K562 (cell line): ENCODE measurements at regions not wholly inside any gene's neighbourhood (a gene's known extent, or its start where the extent isn't known, plus 50 kb on each side); places are given as distances from the start of the nearest gene placed in this dataset.

ENCODE experiments used
- ATAC-seq: fragments of 200-7000 bp; cut with Tn5 transposase; 3 replicates; pipeline ENCODE4 v1.9.1; 2020; ENCODE audit warnings: moderate library complexity
- BruUV-seq: library from RNA; stranded (reverse); fragments of 400-500 nt; replicated peaks from 2 replicates; lab custom pipeline; 2021; lab: Mats Ljungman, UMichigan
- CTCF ChIA-PET: fragments of 300-600 bp; formaldehyde crosslinking; extraction: SDS; loops from one replicate; lab custom pipeline; 2021; ENCODE audit warnings: low intra/inter-chr PET ratio; lab: Yijun Ruan, JAX
- POLR2A ChIA-PET: fragments of 300-600, 350-650 bp; sonication (Branson Sonifier 250); formaldehyde crosslinking; extraction: SDS; loops from one replicate; lab custom pipeline; 2021; ENCODE audit warnings: antibody characterized with exemption, inconsistent platforms; lab: Yijun Ruan, JAX
- DNase-seq, 4 experiments: peaks; one replicate each; pipeline versions ENCODE4 v3.0.0 to v3.0.0-alpha.2; 2011 to 2018; ENCODE audit warnings: low spot score in 3 of 4, mixed read lengths in 3 of 4; ENCODE audit errors: extremely low read depth in 1 of 4
- FAIRE-seq: peaks from 2 replicates; lab custom pipeline; 2011; peaks lifted over from hg19 to GRCh38; lab: Jason Lieb, UNC
- H2AFZ ChIP-seq: 2 replicates; pipeline ENCODE4 v1.6.0; 2011; ENCODE audit warnings: low read depth, low read length, control low read depth, inconsistent platforms
- H3K27ac ChIP-seq: fragments of 200-600 bp; 3 replicates; pipeline ENCODE4 v1.8.0; 2011; ENCODE audit warnings: low read depth, mild to moderate bottlenecking, control low read depth, inconsistent platforms, low read length, moderate library complexity, mixed read lengths; ENCODE audit errors: extremely low read depth
- H3K27me3 ChIP-seq, 2 experiments: fragments of 300-600 bp in 1 of 2; 2 replicates in 1 of 2; 3 replicates in 1 of 2; pipeline versions ENCODE4 v1.6.0 to v1.8.0; 2011; ENCODE audit warnings: inconsistent platforms in 2 of 2, low read length in 2 of 2, mild to moderate bottlenecking in 1 of 2, mixed read lengths in 1 of 2, moderate library complexity in 1 of 2; ENCODE audit not compliant: control insufficient read depth in 2 of 2, insufficient read depth in 2 of 2
- H3K36me3 ChIP-seq: fragments of 300-600 bp; 3 replicates; pipeline ENCODE4 v1.8.0; 2011; ENCODE audit warnings: mild to moderate bottlenecking, low read length, inconsistent platforms; ENCODE audit not compliant: control insufficient read depth, insufficient read depth
- H3K4me1 ChIP-seq, 2 experiments: fragments of 200-600 bp in 1 of 2; replicated peaks in 1 of 2; 2 replicates in 1 of 2; 3 replicates in 1 of 2; pipeline versions ENCODE4 v1.5.1 to v1.8.0; 2011; ENCODE audit warnings: inconsistent platforms in 2 of 2, low read length in 2 of 2, mild to moderate bottlenecking in 1 of 2, mixed read lengths in 1 of 2, moderate library complexity in 1 of 2; ENCODE audit not compliant: control insufficient read depth in 2 of 2, insufficient read depth in 2 of 2
- H3K4me2 ChIP-seq: 2 replicates; pipeline ENCODE4 v1.6.1; 2011; ENCODE audit warnings: low read length, control low read depth, inconsistent platforms, mixed read lengths; ENCODE audit not compliant: insufficient read depth
- H3K4me3 ChIP-seq: fragments of 200-600 bp; sonication (generic), shearing (Covaris generic); 2 replicates; pipeline ENCODE4 v1.5.1; 2016; ENCODE audit warnings: control low read depth, inconsistent platforms
- H3K79me2 ChIP-seq: fragments of 200-600 bp; 3 replicates; pipeline ENCODE4 v1.8.0; 2011; ENCODE audit warnings: low read length, inconsistent platforms; ENCODE audit not compliant: control insufficient read depth, insufficient read depth
- H3K9ac ChIP-seq, 2 experiments: 2 replicates each; pipeline versions ENCODE4 v1.6.0 to v1.6.1; 2011; ENCODE audit warnings: low read depth in 2 of 2, low read length in 2 of 2, control low read depth in 1 of 2, inconsistent platforms in 1 of 2, mild to moderate bottlenecking in 1 of 2, mixed read lengths in 1 of 2; ENCODE audit not compliant: insufficient read depth in 1 of 2
- H3K9me1 ChIP-seq: one replicate; pipeline ENCODE4 v1.6.0; 2011; ENCODE audit warnings: inconsistent platforms, mild to moderate bottlenecking, low read length, moderate library complexity; ENCODE audit not compliant: control insufficient read depth, insufficient read depth
- H3K9me3 ChIP-seq: replicated peaks from 2 replicates; pipeline ENCODE4 v1.5.1; 2011; ENCODE audit warnings: low read depth, low read length, inconsistent platforms; ENCODE audit not compliant: control insufficient read depth, insufficient read depth
- H4K20me1 ChIP-seq: replicated peaks from 2 replicates; pipeline ENCODE4 v1.6.1; 2011; ENCODE audit warnings: low read length, inconsistent platforms, mixed read lengths; ENCODE audit not compliant: control insufficient read depth, insufficient read depth
- CHD1 ChIP-seq: fragments of 200-600 bp; sonication (generic); IDR thresholded peaks from one replicate; pipeline ENCODE4 v1.6.1; 2012; ENCODE audit warnings: mild to moderate bottlenecking, moderate library complexity, low read length, inconsistent platforms
- ESRRB ChIP-seq: fragments of 250-450 bp; sonication (Bioruptor Pico); IDR thresholded peaks from 2 replicates; pipeline ENCODE4 v1.5.0; 2020; ENCODE audit warnings: mild to moderate bottlenecking, moderate library complexity, borderline replicate concordance
- MYC ChIP-seq, 2 experiments: fragments of 250-450 bp in 1 of 2; sonication (Bioruptor Pico) in 1 of 2; IDR thresholded peaks; 2 replicates each; pipeline versions ENCODE4 v1.5.1 to v1.6.1; 2012 to 2021; ENCODE audit warnings: low read depth in 2 of 2, borderline replicate concordance in 1 of 2, improper control_type of control experiment in 1 of 2, low read length in 1 of 2, mild to moderate bottlenecking in 1 of 2, moderate library complexity in 1 of 2
- SRSF1 ChIP-seq: fragments of 200-400 bp; formaldehyde crosslinking; IDR thresholded peaks from 2 replicates; pipeline ENCODE4 v1.6.1; 2017; ENCODE audit warnings: mild to moderate bottlenecking, low read depth, low read length, moderate library complexity
- ZNF165 ChIP-seq: fragments of 250-450 bp; sonication (Bioruptor Pico); IDR thresholded peaks from 2 replicates; pipeline ENCODE4 v1.4.0; 2020; ENCODE audit warnings: borderline replicate concordance
- WGBS: fragments of 100-300 bp; shearing (Covaris generic); methylation state at CpG from one replicate; pipeline ENCODE4 v1.1.6; 2016; ENCODE audit warnings: low coverage, mixed read lengths; ENCODE audit not compliant: insufficient coverage; ENCODE audit errors: missing lambda C conversion rate; 5-methylcytosine and 5-hydroxymethylcytosine counted together
- in situ Hi-C: fragments of 300-500 bp; cut with MboI; formaldehyde crosslinking; loops from 4 replicates; pipeline ENCODE4 v1.15.0; 2018; ENCODE audit warnings: inconsistent platforms, mixed read lengths
- intact Hi-C: fragments of 100-400 bp; cut with micrococcal nuclease; formaldehyde crosslinking; loops from 2 replicates; pipeline ENCODE4 v1.14.2; 2022
- TF ChIP-seq, protein P1 (sequence below): sonication (generic); formaldehyde crosslinking; IDR thresholded peaks from 2 replicates; pipeline ENCODE4 v1.8.0; 2022; ENCODE audit warnings: missing genetic modification reagents, mild to moderate bottlenecking, borderline replicate concordance
- TF ChIP-seq, protein P2 (sequence below): fragments of 250-450 bp; sonication (Bioruptor Pico); IDR thresholded peaks from 2 replicates; pipeline ENCODE4 v1.8.0; 2022; ENCODE audit warnings: moderate library complexity, mild to moderate bottlenecking, inconsistent platforms

DNA sequence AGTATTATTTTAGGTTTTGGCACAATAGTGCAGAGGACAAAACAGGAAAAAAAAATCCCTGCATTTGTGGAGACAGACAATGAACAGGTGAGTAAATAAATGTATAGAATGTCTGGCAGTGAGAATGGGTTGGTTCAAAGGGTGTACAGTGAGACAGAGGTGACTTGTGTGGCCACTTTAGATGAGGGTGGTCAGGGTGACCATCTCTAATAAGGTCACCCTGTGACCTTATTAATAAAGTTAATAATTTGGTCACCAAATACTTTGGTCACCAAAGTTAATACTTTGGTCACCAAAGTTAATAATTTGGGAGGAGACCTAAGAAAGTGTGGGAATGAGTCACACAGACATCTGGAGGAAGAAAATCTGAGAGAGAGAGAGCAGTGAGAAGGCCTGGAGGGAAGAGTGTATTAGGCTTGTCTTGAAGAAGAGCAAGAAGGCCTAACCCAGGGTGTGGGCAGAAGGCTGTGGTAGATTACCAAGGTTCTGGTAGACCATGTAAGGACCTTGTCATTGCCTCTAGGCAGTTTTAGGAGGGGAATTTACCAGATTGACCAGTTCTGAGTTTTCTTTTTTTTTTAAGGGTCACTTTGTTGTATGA lies 1368.4 kb upstream of the CELF4 start:
- no peaks in the 10 kb centered on the region for H3K4me1 ChIP-seq
- no peak overlapping the region for H3K27ac ChIP-seq
- intact Hi-C loops = no loop called here
- ChIA-PET CTCF (no interaction called here), POLR2A (no interaction called here)
- no peaks in the 10 kb centered on the region for H4K20me1 ChIP-seq
- no peaks in the 10 kb centered on the region for H3K9me3 ChIP-seq
- FAIRE-seq (no peak), ATAC-seq (no peak), DNase-seq (no peak)
- no peak overlapping the region for H3K9ac ChIP-seq
- H3K4me3 ChIP-seq = no peak overlapping the region
- TF ChIP-seq MYC (IDR thresholded peaks at IDR 0.05; ENCODE audit: low read depth, low read length) = no peak
- TF ChIP-seq MYC (CRISPR knock-in tag; IDR thresholded peaks at IDR 0.05; ENCODE audit: borderline replicate concordance, low read depth) = no peak
- H2AFZ ChIP-seq = no peak overlapping the region
- no TSS peak for BruUV-seq
- H3K27me3 ChIP-seq = no peaks in the 10 kb centered on the region
- H3K9me1 ChIP-seq = no peaks in the 10 kb centered on the region
- in situ Hi-C loops = no loop called here
- no peak overlapping the region for H3K4me2 ChIP-seq
- no peaks in the 10 kb centered on the region for H3K36me3 ChIP-seq
- no peaks in the 10 kb centered on the region for H3K79me2 ChIP-seq

DNA sequence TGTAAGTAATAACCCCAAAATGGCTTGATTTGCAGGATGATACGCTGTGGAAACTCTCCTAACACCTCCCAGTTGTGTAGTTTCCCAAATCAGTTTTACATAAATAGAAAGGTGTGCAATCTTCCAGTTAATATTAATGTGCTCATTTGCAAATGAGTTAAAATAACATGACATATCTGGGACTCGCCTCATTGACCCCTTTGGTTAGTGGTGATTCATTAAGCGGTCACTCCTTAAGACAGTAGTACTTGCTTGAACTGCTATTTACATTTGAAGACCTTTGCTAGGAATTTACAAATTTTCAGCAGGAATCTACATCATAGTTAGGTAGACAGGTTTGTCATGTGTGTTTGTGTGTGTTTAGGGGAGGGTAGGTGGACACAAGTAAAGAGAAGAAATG lies 1367.7 kb upstream of the CELF4 start:
- ChIA-PET CTCF (no interaction called here), POLR2A (no interaction called here)
- FAIRE-seq (no peak), ATAC-seq (no peak), DNase-seq (no peak)
- H3K36me3 ChIP-seq = no peaks in the 10 kb centered on the region
- no peaks in the 10 kb centered on the region for H3K27me3 ChIP-seq
- H3K27ac ChIP-seq = no peak overlapping the region
- H3K9me3 ChIP-seq = no peaks in the 10 kb centered on the region
- intact Hi-C loops = no loop called here
- no peaks in the 10 kb centered on the region for H3K4me1 ChIP-seq
- H3K9ac ChIP-seq = no peak overlapping the region
- no peak overlapping the region for H3K4me3 ChIP-seq
- WGBS = 7% methylated on average over 3 of the region's 3 CpGs
- no peaks in the 10 kb centered on the region for H3K79me2 ChIP-seq
- no peak overlapping the region for H3K4me2 ChIP-seq
- no peaks in the 10 kb centered on the region for H4K20me1 ChIP-seq
- H2AFZ ChIP-seq = no peak overlapping the region
- TF ChIP-seq SRSF1 (no peak), CHD1 (no peak), ZNF165 (CRISPR knock-in tag) (no peak), ESRRB (CRISPR knock-in tag) (no peak)
- TF ChIP-seq, protein P1, sequence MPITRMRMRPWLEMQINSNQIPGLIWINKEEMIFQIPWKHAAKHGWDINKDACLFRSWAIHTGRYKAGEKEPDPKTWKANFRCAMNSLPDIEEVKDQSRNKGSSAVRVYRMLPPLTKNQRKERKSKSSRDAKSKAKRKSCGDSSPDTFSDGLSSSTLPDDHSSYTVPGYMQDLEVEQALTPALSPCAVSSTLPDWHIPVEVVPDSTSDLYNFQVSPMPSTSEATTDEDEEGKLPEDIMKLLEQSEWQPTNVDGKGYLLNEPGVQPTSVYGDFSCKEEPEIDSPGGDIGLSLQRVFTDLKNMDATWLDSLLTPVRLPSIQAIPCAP (CRISPR knock-in tag) = no peak
- TF ChIP-seq, protein P2, sequence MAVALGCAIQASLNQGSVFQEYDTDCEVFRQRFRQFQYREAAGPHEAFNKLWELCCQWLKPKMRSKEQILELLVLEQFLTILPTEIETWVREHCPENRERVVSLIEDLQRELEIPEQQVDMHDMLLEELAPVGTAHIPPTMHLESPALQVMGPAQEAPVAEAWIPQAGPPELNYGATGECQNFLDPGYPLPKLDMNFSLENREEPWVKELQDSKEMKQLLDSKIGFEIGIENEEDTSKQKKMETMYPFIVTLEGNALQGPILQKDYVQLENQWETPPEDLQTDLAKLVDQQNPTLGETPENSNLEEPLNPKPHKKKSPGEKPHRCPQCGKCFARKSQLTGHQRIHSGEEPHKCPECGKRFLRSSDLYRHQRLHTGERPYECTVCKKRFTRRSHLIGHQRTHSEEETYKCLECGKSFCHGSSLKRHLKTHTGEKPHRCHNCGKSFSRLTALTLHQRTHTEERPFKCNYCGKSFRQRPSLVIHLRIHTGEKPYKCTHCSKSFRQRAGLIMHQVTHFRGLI (CRISPR knock-in tag) = no peak
- TF ChIP-seq, all 486 proteins: peak for 0
- no TSS peak for BruUV-seq
- in situ Hi-C loops = no loop called here
- H3K9me1 ChIP-seq = no peaks in the 10 kb centered on the region
